ENCODE measurements at regions not wholly inside any gene's neighbourhood (a gene's known extent, or its start where the extent isn't known, plus 50 kb on each side); places are given as distances from the start of the nearest gene placed in this dataset.

DNA sequence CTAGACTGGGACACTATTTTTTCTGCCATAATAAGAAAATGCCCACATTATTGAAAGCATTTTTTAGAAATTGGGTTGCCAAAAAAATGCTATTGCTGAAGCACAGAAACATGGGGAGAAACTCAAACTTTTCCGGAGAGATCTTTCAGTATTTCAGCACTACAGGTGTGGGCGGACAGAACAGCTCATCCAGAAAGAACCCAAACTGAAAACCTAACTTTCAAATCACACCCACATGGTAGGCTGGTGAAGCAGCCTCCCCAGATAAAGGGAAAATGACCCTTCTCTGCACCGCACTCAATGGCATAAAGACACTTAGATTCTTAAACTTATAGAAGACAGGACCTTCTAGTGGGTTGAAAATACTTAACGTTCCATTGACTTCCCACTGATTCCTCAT lies 62.3 kb upstream of the TMPO start:
- TF ChIP-seq, protein P1, sequence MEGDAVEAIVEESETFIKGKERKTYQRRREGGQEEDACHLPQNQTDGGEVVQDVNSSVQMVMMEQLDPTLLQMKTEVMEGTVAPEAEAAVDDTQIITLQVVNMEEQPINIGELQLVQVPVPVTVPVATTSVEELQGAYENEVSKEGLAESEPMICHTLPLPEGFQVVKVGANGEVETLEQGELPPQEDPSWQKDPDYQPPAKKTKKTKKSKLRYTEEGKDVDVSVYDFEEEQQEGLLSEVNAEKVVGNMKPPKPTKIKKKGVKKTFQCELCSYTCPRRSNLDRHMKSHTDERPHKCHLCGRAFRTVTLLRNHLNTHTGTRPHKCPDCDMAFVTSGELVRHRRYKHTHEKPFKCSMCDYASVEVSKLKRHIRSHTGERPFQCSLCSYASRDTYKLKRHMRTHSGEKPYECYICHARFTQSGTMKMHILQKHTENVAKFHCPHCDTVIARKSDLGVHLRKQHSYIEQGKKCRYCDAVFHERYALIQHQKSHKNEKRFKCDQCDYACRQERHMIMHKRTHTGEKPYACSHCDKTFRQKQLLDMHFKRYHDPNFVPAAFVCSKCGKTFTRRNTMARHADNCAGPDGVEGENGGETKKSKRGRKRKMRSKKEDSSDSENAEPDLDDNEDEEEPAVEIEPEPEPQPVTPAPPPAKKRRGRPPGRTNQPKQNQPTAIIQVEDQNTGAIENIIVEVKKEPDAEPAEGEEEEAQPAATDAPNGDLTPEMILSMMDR (IDR thresholded peaks at IDR 0.05; ENCODE audit: poor library complexity, severe bottlenecking): no peak
- no peak for TF ChIP-seq POLR2AphosphoS5 (IDR thresholded peaks at IDR 0.05)
- TF ChIP-seq TAF1 (IDR thresholded peaks at IDR 0.05; ENCODE audit: low read depth): no peak

Data from neural cell (in vitro differentiated cells).